ENCODE measurements at regions not wholly inside any gene's neighbourhood (a gene's known extent, or its start where the extent isn't known, plus 50 kb on each side); places are given as distances from the start of the nearest gene placed in this dataset.

GRCh38 chr22:48895831-48896765 is 931.6 kb downstream of the BRD1 start:
- Histone ChIP-seq H3K23ac (ENCODE audit: low read depth, low read length) (no peak overlapping the region), H3K56ac (ENCODE audit: extremely low read depth, insufficient read depth, low read length) (no peak overlapping the region), H3K9me1 (ENCODE audit: insufficient read depth, low read length) (no peaks in the 10 kb centered on the region), H3K27me3 (ENCODE audit: control insufficient read depth, insufficient read depth, low read length) (no peaks in the 10 kb centered on the region), H3K4me1 (ENCODE audit: control insufficient read depth, insufficient read depth, low read length) (no peaks in the 10 kb centered on the region), H4K91ac (ENCODE audit: insufficient read depth, low read depth, low read length) (no peak overlapping the region), H3K9me3 (ENCODE audit: control insufficient read depth, insufficient read depth, low read length) (peaks cover 73% of the 10 kb centered on the region), H2AFZ (replicated peaks; ENCODE audit: low read length, poor library complexity) (no peak overlapping the region), H3K9ac (ENCODE audit: low read depth, low read length) (no peak overlapping the region), H2AK5ac (ENCODE audit: low read depth, low read length) (no peak overlapping the region), H3K18ac (ENCODE audit: low read depth, low read length) (no peak overlapping the region), H3K36me3 (ENCODE audit: control insufficient read depth, insufficient read depth, low read length) (no peaks in the 10 kb centered on the region), H2BK20ac (ENCODE audit: low read depth, low read length) (no peak overlapping the region), H4K20me1 (ENCODE audit: insufficient read depth, low read length) (no peaks in the 10 kb centered on the region), H2BK5ac (ENCODE audit: low read depth, low read length, poor library complexity, severe bottlenecking) (no peak overlapping the region), H3K4ac (ENCODE audit: low read depth, low read length) (no peak overlapping the region), H3K4me2 (ENCODE audit: low read depth, low read length) (no peak overlapping the region), H2BK15ac (ENCODE audit: low read depth, low read length) (no peak overlapping the region), H3K4me3 (ENCODE audit: insufficient read depth, low read depth, low read length) (no peak overlapping the region), H2BK120ac (ENCODE audit: low read depth, low read length) (no peak overlapping the region), H4K5ac (ENCODE audit: low read depth, low read length) (no peak overlapping the region), H3K27ac (ENCODE audit: insufficient read depth, low read length) (no peak overlapping the region), H3K14ac (replicated peaks; ENCODE audit: low read depth, low read length) (no peak overlapping the region), H3K79me1 (ENCODE audit: low read depth in 1 of 2, low read length in 2 of 2) (no peaks in the 10 kb centered on the region), H4K8ac (ENCODE audit: low read depth in 2 of 2, low read length in 2 of 2) (no peak overlapping the region), H2AK9ac (replicated peaks; ENCODE audit: low read depth, low read length, poor library complexity) (no peak overlapping the region)
- ChIA-PET CTCF (no interaction called here), POLR2A (ENCODE audit: unreplicated experiment) (no interaction called here)
- ATAC-seq (ENCODE audit: low read depth) (no peak), DNase-seq (no peak)
- dilution Hi-C loops (cut with HindIII; ENCODE audit: low sequenced_read_pairs, unreplicated experiment) (no loop called here), intact Hi-C loops (cut with micrococcal nuclease) (no loop called here), in situ Hi-C loops (cut with MboI; ENCODE audit: low sequenced_read_pairs) (no loop called here)
- TF ChIP-seq CTCF (conservative IDR thresholded peaks at IDR 0.05; ENCODE audit: low read depth, low read length) (no peak), USF2 (IDR thresholded peaks at IDR 0.05; ENCODE audit: low read depth, low read length) (no peak), RFX5 (IDR thresholded peaks at IDR 0.05; ENCODE audit: low read depth, low read length) (no peak), ELK1 (IDR thresholded peaks at IDR 0.05; ENCODE audit: borderline replicate concordance, low read depth, low read length) (no peak), CHD1 (IDR thresholded peaks at IDR 0.05; ENCODE audit: low read depth, low read length) (no peak), CEBPB (IDR thresholded peaks at IDR 0.05; ENCODE audit: low read depth, low read length) (no peak), MXI1 (IDR thresholded peaks at IDR 0.05; ENCODE audit: borderline replicate concordance, low read depth, low read length) (no peak), RAD21 (IDR thresholded peaks at IDR 0.05; ENCODE audit: low read length) (no peak), RCOR1 (IDR thresholded peaks at IDR 0.05; ENCODE audit: insufficient replicate concordance, low read length) (no peak), BHLHE40 (IDR thresholded peaks at IDR 0.05; ENCODE audit: low read depth, low read length) (no peak), POLR2A (IDR thresholded peaks at IDR 0.05; ENCODE audit: low read depth, low read length) (no peak), NFE2L2 (IDR thresholded peaks at IDR 0.05; ENCODE audit: low read depth, low read length) (no peak), MAFK (IDR thresholded peaks at IDR 0.05; ENCODE audit: low read depth, low read length) (no peak), SMC3 (IDR thresholded peaks at IDR 0.05; ENCODE audit: low read depth, low read length) (no peak)
- 60% methylated on average over 8 of the region's 24 CpGs; no CpG with 5 or more reads in 1 of the 2 experiments for WGBS, 2 experiments (ENCODE audit: extremely low coverage in 2 of 2, insufficient read length in 1 of 2)
- no TSS peak for BruUV-seq (replicated peaks)

Data from IMR-90 (cell line).